ENCODE measurements at regions not wholly inside any gene's neighbourhood (a gene's known extent, or its start where the extent isn't known, plus 50 kb on each side); places are given as distances from the start of the nearest gene placed in this dataset.

DNA sequence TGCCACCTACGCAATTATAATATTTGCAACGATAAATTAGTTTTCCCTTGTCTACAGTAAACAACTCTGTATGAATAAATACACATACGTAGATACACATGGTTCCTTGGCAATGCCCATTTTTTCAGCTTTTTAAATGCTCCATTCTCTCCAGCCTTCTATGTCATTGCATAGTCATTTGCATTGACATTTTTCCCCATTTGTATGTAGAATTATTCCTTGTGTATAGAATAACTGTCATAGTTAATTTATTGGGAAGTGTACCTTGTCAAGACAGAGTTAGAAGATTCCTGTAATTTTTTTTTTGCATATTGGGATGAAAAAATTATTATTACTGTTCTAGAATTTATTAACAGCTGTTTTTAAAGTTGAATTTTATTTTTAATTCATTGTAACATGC lies 736.7 kb upstream of the DPPA4 start:
- DNase-seq, result no peak
- Histone ChIP-seq H3K4me1 (no peaks in the 10 kb centered on the region), H3K36me3 (no peaks in the 10 kb centered on the region), H3K9me3 (no peaks in the 10 kb centered on the region), H3K27me3 (no peaks in the 10 kb centered on the region), H3K27ac (no peak overlapping the region), H3K4me3 (no peak overlapping the region)
- TF ChIP-seq POLR2A (IDR thresholded peaks at IDR 0.05), result no peak
- TF ChIP-seq, protein P1, sequence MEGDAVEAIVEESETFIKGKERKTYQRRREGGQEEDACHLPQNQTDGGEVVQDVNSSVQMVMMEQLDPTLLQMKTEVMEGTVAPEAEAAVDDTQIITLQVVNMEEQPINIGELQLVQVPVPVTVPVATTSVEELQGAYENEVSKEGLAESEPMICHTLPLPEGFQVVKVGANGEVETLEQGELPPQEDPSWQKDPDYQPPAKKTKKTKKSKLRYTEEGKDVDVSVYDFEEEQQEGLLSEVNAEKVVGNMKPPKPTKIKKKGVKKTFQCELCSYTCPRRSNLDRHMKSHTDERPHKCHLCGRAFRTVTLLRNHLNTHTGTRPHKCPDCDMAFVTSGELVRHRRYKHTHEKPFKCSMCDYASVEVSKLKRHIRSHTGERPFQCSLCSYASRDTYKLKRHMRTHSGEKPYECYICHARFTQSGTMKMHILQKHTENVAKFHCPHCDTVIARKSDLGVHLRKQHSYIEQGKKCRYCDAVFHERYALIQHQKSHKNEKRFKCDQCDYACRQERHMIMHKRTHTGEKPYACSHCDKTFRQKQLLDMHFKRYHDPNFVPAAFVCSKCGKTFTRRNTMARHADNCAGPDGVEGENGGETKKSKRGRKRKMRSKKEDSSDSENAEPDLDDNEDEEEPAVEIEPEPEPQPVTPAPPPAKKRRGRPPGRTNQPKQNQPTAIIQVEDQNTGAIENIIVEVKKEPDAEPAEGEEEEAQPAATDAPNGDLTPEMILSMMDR (IDR thresholded peaks at IDR 0.05), result no peak

DNA sequence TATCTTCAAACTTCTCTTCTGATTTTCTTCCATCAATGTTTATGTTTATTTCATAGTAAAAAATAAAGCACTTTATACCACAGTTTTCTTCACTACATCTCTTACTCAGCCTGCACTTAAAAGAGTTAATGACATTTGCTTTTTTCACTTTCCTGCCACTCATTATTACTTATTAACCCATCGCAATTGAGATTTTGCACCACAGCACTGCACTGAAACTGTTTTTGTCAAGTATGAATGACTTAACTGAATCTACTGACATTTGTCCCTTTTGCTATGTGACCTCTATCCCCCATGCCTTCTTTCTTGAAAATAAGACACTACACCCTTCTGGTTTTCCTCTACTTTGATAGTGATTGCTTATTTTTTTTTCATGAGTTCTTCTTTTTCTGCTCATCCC lies 739.7 kb upstream of the DPPA4 start:
- Histone ChIP-seq H3K9me3 (no peaks in the 10 kb centered on the region), H3K27me3 (no peaks in the 10 kb centered on the region), H3K4me1 (no peaks in the 10 kb centered on the region), H3K27ac (no peak overlapping the region), H3K36me3 (no peaks in the 10 kb centered on the region), H3K4me3 (no peak overlapping the region)
- TF ChIP-seq, protein P1 (IDR thresholded peaks at IDR 0.05), result no peak
- TF ChIP-seq POLR2A (IDR thresholded peaks at IDR 0.05), result no peak
- DNase-seq, result no peak

DNA sequence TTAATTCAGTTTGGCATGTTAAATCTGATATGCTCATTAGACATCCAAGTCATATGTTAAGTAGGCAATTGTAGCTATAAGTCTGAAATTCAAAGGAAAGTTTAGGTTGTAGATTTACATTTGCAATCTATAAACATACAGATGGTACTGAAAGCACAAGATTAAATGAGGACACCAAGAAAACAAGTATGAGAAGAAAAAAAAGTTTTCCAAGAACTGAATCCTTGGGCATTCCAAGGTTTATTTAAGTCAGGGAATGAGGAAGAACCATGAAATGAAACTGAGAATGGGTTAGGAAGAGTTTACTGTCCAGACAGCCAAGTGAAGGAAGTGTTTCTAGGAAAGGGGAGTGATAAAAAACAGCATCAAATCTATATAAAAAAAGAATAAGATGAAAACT lies 756.1 kb upstream of the DPPA4 start:
- Histone ChIP-seq H3K9me3 (no peaks in the 10 kb centered on the region), H3K27ac (no peak overlapping the region), H3K27me3 (no peaks in the 10 kb centered on the region), H3K36me3 (no peaks in the 10 kb centered on the region), H3K4me3 (no peak overlapping the region), H3K4me1 (no peaks in the 10 kb centered on the region)
- no peak for DNase-seq
- TF ChIP-seq, protein P1 (IDR thresholded peaks at IDR 0.05), result no peak
- no peak for TF ChIP-seq POLR2A (IDR thresholded peaks at IDR 0.05)

DNA sequence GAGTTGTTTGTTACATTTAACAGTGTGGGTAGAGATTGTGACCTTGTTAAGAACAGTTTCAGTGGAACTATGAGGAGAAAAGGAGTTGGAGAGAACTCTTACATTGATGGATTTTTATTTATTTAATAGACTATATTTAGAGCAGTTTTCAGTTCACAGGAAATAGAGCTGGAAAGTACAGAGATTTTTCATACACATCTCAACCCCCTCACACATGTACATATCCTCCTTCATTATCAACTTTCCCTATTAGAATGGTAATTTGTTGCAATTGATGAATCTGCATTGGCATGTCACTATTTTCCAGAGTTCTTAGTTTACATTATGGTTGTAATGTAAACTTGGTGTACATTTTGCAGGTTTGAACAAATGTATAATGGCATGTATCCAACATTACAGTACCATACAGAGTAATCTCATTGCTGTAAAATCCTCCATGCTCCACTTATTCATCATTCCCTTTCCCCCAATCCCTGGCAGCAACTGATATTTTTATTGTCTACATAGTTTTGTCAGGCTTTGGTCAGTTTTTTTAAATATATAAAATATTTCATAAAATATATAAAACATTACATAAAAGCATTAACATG lies 756.6 kb upstream of the DPPA4 start:
- Histone ChIP-seq H3K4me1 (no peaks in the 10 kb centered on the region), H3K36me3 (no peaks in the 10 kb centered on the region), H3K27ac (no peak overlapping the region), H3K9me3 (no peaks in the 10 kb centered on the region), H3K4me3 (no peak overlapping the region), H3K27me3 (no peaks in the 10 kb centered on the region)
- TF ChIP-seq, protein P1 (IDR thresholded peaks at IDR 0.05), result no peak
- no peak for TF ChIP-seq POLR2A (IDR thresholded peaks at IDR 0.05)
- DNase-seq, result no peak

DNA sequence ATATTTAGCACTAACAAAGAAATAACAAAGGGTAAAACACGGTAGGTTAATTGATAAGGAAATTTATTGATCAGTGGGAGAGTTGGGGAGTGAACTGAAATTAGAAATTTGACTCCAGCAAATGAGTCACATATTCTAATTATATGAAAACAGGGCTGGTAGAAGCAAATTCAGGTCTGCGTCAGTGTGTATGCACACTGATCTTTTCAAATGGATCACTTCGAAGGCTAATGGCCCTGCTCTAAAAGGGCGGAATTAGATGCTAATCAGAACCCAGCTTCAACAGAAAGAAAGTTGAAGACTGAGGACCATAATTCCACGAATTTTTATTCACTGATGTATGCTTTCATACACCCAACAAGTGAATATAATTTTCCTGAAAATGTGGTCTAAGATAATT lies 762.4 kb upstream of the DPPA4 start:
- H3K4me3 ChIP-seq, result no peak overlapping the region
- H3K27me3 ChIP-seq, result no peaks in the 10 kb centered on the region
- DNase-seq, result no peak
- H3K36me3 ChIP-seq, result no peaks in the 10 kb centered on the region
- no peaks in the 10 kb centered on the region for H3K4me1 ChIP-seq
- no peak for TF ChIP-seq POLR2A (IDR thresholded peaks at IDR 0.05)
- TF ChIP-seq, protein P1 (IDR thresholded peaks at IDR 0.05), result no peak
- H3K9me3 ChIP-seq, result no peaks in the 10 kb centered on the region
- H3K27ac ChIP-seq, result no peak overlapping the region

DNA sequence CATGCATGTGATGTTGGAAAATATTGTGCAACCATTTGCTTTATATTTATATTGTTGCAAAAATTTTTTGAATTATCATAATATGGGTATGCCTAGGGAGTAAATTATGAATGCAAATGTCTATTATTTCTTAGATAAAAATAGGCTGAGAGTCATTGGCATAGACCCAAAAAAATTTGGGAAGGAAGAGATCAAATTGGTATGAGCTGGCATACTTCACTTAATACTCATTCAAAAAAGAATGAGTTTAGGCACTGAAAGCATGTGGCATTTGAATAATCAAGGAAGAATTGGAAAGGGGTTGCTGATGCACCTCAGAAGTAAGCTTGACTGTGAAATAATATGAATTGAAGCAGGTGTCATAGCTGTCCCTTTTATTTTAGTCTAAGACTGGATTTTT lies 764.0 kb upstream of the DPPA4 start:
- no peak for DNase-seq
- Histone ChIP-seq H3K9me3 (no peaks in the 10 kb centered on the region), H3K36me3 (no peaks in the 10 kb centered on the region), H3K4me1 (no peaks in the 10 kb centered on the region), H3K4me3 (no peak overlapping the region), H3K27ac (no peak overlapping the region), H3K27me3 (no peaks in the 10 kb centered on the region)
- no peak for TF ChIP-seq POLR2A (IDR thresholded peaks at IDR 0.05)
- TF ChIP-seq, protein P1 (IDR thresholded peaks at IDR 0.05), result no peak

All from Peyer's patch (tissue), 4 donors.